GM21717 (cell line): ENCODE measurements at regions not wholly inside any gene's neighbourhood (a gene's known extent, or its start where the extent isn't known, plus 50 kb on each side); places are given as distances from the start of the nearest gene placed in this dataset.
"Not testable (repeated sequence)": the region's sequence is repeated elsewhere in the genome, so short reads cannot be mapped to it uniquely, and the experiment has no call there.

Source experiments
- ATAC-seq: cut with Tn5 transposase; IDR thresholded peaks from one replicate; pipeline ENCODE4 v1.9.1; 2021; ENCODE audit warnings: mild to moderate bottlenecking, moderate library complexity; ENCODE audit not compliant: unreplicated experiment

DNA sequence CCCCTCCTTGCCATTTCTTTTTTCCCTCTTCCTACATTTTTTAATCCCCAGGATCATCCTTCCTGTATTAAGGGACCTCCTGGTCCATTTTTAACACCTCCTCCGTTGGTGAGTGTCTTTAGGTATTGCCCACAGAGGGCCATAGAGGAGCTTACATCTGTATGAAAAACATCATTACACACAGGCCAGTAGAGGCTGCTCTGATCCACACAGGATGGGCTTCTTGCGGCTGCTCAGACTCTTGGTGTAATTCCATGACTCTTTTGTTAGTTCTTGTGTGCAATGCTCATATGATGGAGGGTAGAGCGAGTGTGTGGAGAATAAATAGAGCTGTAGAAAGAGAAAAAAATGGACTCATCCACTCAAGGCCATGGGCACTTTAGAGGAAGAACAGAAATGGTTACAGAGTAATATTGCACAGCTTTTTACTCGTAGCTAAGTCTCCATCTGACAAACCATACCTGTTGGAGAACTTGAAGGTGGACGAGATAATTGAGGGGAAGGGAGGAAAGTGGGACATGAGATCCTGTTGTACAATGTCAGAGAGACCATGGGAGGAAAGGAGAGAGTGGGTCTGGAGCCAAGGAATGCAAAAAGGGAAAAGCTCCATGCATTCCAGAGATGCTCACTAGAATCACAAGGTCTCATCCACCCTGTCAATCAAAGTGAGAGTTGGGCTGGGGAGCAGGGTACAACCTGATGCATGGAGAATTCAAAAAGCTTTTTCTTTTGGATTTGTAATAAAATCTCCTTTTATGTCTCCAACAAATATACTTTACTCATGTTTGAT is 129.7 kb upstream of the TNP1 start:
- ATAC-seq, result no peak

GRCh38 chr2:216987252-216987821 is 127.5 kb upstream of the TNP1 start:
- no peak for ATAC-seq

DNA sequence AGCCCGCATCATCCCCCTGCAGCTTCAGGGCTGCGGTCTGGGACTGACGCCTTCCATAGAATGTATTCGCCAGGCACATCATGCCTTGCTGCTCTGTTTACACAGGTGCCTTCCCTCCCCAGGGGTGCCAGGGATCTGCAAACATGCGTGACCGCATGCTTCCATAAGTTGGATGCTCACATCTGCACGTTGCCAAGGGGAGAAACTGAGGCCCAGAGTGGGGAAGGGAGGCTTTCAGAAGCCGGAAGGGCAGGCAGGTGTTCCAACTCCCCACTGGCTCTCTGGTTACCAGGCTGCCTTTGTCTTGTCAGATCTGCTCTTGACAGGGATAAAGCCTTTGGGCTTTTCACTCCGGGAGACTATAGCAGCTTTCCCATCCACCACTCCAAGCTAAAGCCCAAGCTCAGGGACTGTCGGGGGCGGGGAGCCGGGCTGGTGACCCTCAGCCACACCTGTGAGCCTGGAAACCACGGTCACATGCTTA is 125.8 kb upstream of the TNP1 start:
- no peak for ATAC-seq

GRCh38 chr2:216984937-216985336 is 125.1 kb upstream of the TNP1 start:
- ATAC-seq, result no peak

DNA sequence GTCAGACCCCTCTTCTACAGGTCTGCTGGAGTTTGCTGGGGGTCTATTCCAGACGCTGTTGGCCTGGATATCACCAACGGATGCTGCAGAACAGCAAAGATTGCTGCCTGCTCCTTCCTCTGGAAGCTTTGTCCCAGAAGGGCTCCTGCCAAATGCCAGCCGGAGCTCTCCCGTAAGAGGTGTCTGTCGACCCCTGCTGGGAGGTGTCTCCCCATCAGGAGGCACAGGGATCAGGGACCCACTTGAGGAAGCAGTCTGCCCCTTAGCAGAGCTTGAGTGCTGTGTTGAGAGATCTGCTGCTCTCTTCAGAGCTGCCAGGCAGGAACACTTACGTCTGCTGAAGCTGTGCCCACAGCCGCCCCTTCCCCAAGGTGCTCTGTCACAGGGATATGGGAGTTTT is 122.1 kb upstream of the TNP1 start:
- not testable (repeated sequence) for ATAC-seq

DNA sequence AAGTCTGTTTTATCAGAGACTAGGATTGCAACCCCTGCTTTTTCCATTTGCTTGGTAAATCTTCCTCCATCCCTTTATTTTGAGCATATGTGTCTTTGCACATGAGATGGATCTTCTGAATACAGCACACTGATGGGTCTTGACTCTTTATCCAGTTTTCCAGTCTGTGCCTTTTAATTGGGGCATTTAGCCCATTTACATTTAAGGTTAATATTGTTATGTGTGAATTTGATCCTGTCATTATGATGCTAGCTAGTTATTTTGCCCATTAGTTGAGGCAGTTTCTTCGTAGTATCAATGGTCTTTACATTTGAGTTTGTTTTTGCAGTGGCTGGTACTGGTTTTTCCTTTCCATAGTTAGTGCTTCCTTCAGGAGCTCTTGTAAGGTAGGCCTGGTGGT is 120.6 kb upstream of the TNP1 start:
- ATAC-seq, result not testable (repeated sequence)

GRCh38 chr2:216974321-216975302 is 114.7 kb upstream of the TNP1 start:
- no peak for ATAC-seq

DNA sequence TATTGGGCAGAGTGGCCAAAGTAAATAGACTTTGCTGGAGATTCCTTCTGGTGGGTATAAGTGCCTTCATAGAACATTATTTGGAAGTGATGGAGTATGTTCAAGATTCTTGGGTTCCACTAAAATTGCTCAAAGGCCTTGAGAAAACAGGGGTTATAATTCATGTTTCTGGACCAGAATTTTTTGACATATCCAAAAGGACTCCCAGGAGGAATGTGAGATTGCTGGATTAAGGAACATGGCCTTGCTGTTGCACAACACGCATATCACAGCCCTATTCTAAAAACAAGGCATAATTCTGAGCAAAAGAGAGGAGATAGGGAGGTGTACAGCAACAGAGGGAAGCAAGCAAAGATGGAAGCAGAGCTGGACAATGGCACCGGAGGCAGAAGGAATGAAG is 111.7 kb upstream of the TNP1 start:
- no peak for ATAC-seq

GRCh38 chr2:216970359-216970915 is 110.6 kb upstream of the TNP1 start:
- ATAC-seq, result no peak

- ATAC-seq, result no peak
Measured at GRCh38 chr2:216967889-216968288, 108.0 kb upstream of the TNP1 start.

DNA sequence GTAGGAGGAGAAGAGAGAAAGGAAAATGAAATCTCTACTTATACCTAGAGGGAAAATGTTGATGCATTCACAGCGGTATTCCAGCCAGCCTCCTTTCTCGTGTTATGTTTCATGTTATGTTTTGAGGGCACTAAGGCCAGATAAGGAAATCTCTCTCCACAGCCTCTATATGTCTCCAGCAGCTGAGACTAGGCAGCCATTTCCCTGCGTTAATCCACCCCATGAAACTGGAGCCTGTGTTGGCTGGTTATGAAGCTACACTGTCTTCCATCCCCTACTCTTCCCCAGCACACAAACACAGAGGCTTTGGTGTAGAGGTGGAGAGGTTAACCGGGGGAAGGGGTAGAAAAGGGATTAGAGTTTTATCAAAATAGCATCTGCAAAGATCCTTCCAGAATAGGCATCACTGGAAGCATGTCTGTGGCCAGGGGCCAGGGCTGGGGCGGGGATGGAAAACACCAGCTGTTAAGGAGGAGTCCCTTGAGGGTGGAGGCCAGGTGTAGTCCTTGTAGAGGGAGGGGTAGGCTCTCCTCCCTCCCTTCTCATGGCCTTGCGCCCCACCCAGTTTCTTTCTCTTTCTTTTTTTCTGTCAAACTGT is 100.9 kb upstream of the TNP1 start:
- no peak for ATAC-seq

DNA sequence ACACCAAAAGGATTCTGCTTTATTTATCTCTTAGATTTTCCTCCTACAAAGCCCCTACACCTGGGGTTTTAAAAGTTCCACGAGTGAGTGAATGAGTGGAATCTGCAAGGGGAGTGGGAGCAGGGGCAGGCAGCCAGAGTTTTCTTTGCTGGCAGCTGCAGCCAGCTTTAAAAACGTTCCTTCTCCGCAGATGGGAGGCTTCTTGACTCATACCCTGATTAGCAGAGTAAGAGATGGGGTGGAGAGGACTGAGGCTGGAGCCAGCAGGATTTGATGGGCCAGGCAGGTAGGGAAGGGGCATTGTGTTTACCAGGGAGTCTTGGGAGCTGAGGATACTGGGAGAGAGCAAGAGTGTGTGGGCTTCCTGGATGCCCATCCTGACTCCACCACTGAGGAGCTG is 99.6 kb upstream of the TNP1 start:
- no peak for ATAC-seq

DNA sequence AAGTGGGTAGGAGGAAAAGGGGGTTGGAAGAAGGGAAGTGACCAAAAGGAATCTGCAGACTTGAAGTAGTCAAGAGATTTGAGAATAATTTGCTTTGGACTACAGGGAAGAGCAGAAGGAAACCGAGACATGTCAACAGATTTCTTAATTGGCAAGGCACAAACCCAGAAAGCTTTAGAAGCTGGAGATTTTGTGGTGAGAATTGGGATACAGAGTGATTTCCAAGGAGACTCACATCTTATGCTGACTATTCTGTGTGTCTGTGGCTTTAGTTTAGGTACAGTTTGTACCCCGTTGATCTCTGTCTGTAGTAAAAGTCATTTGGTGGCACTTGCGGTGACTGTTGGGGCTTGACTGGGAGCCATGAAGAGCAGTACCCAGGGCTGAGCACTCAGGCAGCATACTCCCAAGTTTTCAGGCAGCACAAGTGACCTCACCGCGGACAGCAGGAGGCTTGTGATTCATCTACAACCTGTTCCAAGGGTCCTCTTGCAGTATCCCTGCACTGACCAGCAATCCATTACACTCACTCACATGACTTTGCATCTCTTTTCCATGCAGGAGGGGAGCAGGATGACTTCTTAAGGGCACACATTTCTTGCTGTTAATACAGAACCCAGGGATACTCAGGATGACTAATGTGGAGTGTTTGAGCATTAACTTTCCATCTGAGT is 97.1 kb upstream of the TNP1 start:
- no peak for ATAC-seq

DNA sequence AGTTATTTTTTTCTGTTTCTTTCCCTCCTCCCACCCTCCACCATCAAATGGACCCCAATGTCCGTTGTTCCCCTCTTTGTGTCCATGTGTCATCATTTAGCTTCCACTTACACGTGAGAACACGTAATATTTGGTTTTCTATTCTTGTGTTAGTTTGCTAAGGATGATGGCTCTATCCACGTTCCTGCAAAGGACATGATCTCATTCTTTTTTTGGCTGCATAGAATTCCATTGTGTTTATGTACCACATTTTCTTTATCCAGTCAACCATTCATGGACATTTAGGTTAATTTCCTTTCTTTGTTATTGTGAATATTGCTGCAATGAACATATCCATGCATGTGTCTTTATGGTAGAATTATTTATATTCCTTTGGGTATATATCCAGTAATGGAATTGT is 91.3 kb upstream of the TNP1 start:
- ATAC-seq, result no peak

GRCh38 chr2:216950547-216950946 is 90.7 kb upstream of the TNP1 start:
- ATAC-seq, result no peak

DNA sequence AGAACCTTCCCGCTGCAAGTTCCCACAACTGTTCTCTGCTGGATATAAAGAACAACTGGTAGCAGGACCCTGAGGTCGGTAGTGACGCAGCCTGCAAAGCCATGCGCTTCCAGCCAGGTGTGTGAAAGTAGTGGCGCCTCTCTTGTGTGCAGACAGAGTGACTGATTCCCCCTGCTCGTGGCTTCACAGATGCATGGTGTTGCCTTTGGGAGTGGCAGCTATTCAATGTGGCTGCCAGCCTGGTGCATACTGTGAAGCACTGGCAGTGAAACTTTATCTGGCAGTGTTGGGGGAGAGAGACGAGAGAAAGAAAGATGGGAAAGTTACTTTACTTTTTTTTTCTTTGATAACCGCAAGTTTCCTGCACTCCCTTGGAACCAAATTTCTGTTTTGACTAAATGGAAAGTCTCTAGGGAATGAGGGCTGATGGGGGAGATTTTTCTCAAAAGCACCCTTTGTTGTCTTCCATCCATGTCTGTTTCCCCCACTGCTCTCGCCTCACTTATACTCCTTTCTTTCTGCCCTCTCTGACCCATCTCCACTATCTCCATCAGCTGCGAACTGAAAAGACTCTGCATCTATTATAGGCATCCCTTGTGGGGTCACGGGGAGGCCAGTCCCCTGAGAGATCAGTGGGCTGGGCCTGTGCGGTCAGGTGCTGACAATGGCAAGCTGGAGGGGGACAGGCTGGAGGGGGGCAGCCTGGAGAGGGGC is 90.0 kb upstream of the TNP1 start:
- no peak for ATAC-seq

GRCh38 chr2:216947055-216947454 is 87.2 kb upstream of the TNP1 start:
- ATAC-seq, result no peak

DNA sequence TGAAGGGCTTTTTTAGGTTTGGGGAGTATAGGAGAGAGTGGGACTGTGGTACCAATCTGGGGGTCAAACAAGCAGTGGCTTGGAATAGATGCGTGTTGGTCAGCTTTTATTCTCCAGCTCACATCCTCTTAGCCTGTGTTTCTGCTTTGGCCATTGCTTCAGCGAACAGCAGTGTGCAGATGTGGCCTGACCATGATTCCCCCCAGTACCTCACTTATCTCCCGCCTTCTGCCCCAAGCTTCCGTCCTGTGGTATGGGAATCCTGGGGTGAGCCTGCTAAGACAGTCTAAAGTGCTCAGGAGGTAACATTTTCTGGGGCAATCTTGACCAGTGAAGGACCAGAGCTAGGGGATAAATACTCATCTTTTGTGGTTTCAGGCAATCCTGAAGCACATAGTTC is 84.9 kb upstream of the TNP1 start:
- ATAC-seq, result no peak

- ATAC-seq, result no peak
Measured at GRCh38 chr2:216943109-216943508, 83.2 kb upstream of the TNP1 start.

DNA sequence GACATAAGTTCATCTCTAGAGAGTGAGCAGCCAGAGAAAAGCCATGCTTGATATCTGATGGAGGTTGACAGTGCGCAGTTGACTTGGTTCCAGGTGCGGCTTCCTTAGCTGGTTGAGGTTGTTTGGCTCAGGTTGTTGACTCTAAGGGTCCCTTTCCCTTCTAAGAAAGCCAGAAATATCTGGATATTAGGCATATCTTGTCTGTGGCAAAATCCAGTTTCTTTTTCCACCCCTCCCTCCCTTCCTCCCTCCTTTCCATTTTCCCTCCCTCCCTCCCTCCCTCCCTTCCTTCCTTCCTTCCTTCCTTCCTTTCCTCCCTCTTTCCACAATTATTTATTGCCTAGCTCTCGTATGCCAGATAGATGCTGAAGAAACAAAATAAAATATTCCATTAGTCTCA is 82.6 kb upstream of the TNP1 start:
- no peak for ATAC-seq
